Panc1 (cell line): ENCODE measurements at regions not wholly inside any gene's neighbourhood (a gene's known extent, or its start where the extent isn't known, plus 50 kb on each side); places are given as distances from the start of the nearest gene placed in this dataset.

Experiments
- ATAC-seq: fragments of 200-7000 bp; cut with Tn5 transposase; 2 replicates; pipeline ENCODE4 v1.9.1; 2020; ENCODE audit warnings: mild to moderate bottlenecking, moderate library complexity
- BruUV-seq: library from RNA; stranded (reverse); fragments of 400-500 nt; replicated peaks from 2 replicates; lab custom pipeline; 2021; lab: Mats Ljungman, UMichigan
- CTCF ChIA-PET: fragments of 300-600 bp; sonication (Branson Sonifier 250); formaldehyde crosslinking; loops from one replicate; lab custom pipeline; 2022; ENCODE audit warnings: antibody characterized with exemption; lab: Charles Lee
- POLR2A ChIA-PET: fragments of 300-600 bp; sonication (Branson Sonifier 250); formaldehyde crosslinking; loops from one replicate; lab custom pipeline; 2022; ENCODE audit warnings: antibody characterized with exemption; lab: Charles Lee
- DNase-seq: peaks from one replicate; pipeline ENCODE4 v3.0.0-alpha.2; 2010; ENCODE audit warnings: low read depth, low spot score
- H3K27ac ChIP-seq: 2 replicates; pipeline ENCODE4 v1.5.1; 2011; ENCODE audit warnings: mild to moderate bottlenecking, low read length, inconsistent platforms
- H3K27me3 ChIP-seq: fragments of 200-500 bp; sonication (Bioruptor generic); 2 replicates; pipeline ENCODE4 v1.6.0; 2014; ENCODE audit warnings: low read length, inconsistent platforms; ENCODE audit not compliant: control insufficient read depth, insufficient read depth
- H3K36me3 ChIP-seq: fragments of 200-500 bp; sonication (Bioruptor generic); 2 replicates; pipeline ENCODE4 v1.5.1; 2014; ENCODE audit warnings: inconsistent platforms, mild to moderate bottlenecking, low read length, moderate library complexity; ENCODE audit not compliant: control insufficient read depth, insufficient read depth
- H3K4me1 ChIP-seq: 2 replicates; pipeline ENCODE4 v1.5.1; 2011; ENCODE audit warnings: inconsistent platforms, mild to moderate bottlenecking, low read length, moderate library complexity; ENCODE audit not compliant: control insufficient read depth, insufficient read depth
- H3K4me3 ChIP-seq, 2 experiments: 2 replicates each; pipeline ENCODE4 v1.5.1; 2011 to 2012; ENCODE audit warnings: low read depth in 2 of 2, low read length in 2 of 2, mild to moderate bottlenecking in 2 of 2, inconsistent platforms in 1 of 2, moderate library complexity in 1 of 2
- H3K9me3 ChIP-seq: fragments of 200-500 bp; sonication (Bioruptor generic); 2 replicates; pipeline ENCODE4 v1.5.1; 2014; ENCODE audit warnings: low read depth, mild to moderate bottlenecking, inconsistent platforms, low read length, moderate library complexity; ENCODE audit not compliant: control insufficient read depth, insufficient read depth
- POLR2AphosphoS5 ChIP-seq: IDR thresholded peaks from 2 replicates; pipeline ENCODE4 v1.6.1; 2012; ENCODE audit warnings: mild to moderate bottlenecking, low read depth, low read length, moderate library complexity
- SIN3A ChIP-seq: IDR thresholded peaks from 2 replicates; pipeline ENCODE4 v1.6.1; 2012; ENCODE audit warnings: low read depth, mild to moderate bottlenecking, low read length, moderate library complexity, borderline replicate concordance; ENCODE audit not compliant: insufficient read depth
- TCF7L2 ChIP-seq: IDR thresholded peaks from 2 replicates; pipeline ENCODE4 v1.6.1; 2011; ENCODE audit warnings: mild to moderate bottlenecking, low read depth, low read length, inconsistent platforms
- in situ Hi-C: cut with HindIII; loops from 2 replicates; pipeline ENCODE4 v1.10.0; 2016; ENCODE audit warnings: low sequenced_read_pairs, low pct_unique_long_range_greater_than_20kb
- intact Hi-C: fragments of 100-400 bp; cut with micrococcal nuclease; formaldehyde crosslinking; loops from one replicate; pipeline ENCODE4 v1.10.0; 2022; ENCODE audit not compliant: unreplicated experiment
- TF ChIP-seq, protein P1 (sequence below): fragments of 450-650 bp; IDR thresholded peaks from 2 replicates; pipeline ENCODE4 v1.5.1; 2017; ENCODE audit warnings: mild to moderate bottlenecking
- TF ChIP-seq, protein P2 (sequence below), 2 experiments: IDR thresholded peaks; 2 replicates each; pipeline ENCODE4 v1.6.1; 2011 to 2012; ENCODE audit warnings: low read depth in 2 of 2, control low read depth in 1 of 2, low read length in 1 of 2, mild to moderate bottlenecking in 1 of 2, moderate library complexity in 1 of 2; ENCODE audit not compliant: insufficient read depth in 1 of 2

DNA sequence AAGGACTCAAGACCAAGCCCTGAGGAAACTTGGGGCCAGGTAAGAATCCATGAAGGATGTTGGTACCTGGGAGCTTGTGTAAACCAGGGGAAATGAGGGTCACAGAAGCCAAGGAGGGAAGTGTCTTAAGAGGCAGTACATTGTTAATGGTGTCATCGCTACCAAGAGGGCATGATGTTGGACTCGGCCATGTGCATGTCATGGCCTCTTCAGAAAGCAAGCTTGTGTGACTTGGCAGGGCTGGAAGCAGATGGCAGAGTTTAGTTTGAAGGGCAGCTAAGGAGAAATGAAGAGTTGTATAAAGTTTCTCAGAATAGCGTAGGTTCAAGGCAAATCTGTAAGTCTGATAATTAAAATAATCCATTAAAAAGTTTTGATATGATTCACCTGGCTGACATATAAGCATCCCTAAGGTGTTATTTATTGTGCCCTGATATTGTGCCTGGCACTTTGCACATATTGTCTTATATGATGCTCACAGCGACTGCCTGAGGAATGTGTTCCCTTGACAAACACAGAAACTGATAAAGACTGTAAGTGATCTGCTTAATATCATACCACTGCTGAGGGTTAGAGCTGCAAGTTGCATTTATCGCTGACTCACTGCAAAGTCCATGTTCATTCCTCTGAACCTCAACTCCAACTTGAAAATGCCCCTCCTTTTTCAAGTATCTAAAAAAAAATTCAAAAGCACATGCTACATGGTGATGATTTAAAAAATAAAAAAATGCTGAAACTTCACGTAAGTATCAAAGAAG, 81.3 kb upstream of the PTPN3 start:
- intact Hi-C loops = loop anchor here (5.0 to 10.0 kb wide), 4 partner anchors 238 to 2005 kb away; no protein-coding TSS in a partner anchor
- H3K4me1 ChIP-seq = no peaks in the 10 kb centered on the region
- no TSS peak for BruUV-seq
- ATAC-seq (no peak), DNase-seq (no peak)
- in situ Hi-C loops = no loop called here
- CTCF ChIA-PET = no interaction called here
- POLR2A ChIA-PET = no interaction called here
- H3K4me3 ChIP-seq = no peak overlapping the region
- TF ChIP-seq, protein P1, sequence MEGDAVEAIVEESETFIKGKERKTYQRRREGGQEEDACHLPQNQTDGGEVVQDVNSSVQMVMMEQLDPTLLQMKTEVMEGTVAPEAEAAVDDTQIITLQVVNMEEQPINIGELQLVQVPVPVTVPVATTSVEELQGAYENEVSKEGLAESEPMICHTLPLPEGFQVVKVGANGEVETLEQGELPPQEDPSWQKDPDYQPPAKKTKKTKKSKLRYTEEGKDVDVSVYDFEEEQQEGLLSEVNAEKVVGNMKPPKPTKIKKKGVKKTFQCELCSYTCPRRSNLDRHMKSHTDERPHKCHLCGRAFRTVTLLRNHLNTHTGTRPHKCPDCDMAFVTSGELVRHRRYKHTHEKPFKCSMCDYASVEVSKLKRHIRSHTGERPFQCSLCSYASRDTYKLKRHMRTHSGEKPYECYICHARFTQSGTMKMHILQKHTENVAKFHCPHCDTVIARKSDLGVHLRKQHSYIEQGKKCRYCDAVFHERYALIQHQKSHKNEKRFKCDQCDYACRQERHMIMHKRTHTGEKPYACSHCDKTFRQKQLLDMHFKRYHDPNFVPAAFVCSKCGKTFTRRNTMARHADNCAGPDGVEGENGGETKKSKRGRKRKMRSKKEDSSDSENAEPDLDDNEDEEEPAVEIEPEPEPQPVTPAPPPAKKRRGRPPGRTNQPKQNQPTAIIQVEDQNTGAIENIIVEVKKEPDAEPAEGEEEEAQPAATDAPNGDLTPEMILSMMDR = no peak
- no peak for TF ChIP-seq SIN3A
- TF ChIP-seq, protein P2, sequence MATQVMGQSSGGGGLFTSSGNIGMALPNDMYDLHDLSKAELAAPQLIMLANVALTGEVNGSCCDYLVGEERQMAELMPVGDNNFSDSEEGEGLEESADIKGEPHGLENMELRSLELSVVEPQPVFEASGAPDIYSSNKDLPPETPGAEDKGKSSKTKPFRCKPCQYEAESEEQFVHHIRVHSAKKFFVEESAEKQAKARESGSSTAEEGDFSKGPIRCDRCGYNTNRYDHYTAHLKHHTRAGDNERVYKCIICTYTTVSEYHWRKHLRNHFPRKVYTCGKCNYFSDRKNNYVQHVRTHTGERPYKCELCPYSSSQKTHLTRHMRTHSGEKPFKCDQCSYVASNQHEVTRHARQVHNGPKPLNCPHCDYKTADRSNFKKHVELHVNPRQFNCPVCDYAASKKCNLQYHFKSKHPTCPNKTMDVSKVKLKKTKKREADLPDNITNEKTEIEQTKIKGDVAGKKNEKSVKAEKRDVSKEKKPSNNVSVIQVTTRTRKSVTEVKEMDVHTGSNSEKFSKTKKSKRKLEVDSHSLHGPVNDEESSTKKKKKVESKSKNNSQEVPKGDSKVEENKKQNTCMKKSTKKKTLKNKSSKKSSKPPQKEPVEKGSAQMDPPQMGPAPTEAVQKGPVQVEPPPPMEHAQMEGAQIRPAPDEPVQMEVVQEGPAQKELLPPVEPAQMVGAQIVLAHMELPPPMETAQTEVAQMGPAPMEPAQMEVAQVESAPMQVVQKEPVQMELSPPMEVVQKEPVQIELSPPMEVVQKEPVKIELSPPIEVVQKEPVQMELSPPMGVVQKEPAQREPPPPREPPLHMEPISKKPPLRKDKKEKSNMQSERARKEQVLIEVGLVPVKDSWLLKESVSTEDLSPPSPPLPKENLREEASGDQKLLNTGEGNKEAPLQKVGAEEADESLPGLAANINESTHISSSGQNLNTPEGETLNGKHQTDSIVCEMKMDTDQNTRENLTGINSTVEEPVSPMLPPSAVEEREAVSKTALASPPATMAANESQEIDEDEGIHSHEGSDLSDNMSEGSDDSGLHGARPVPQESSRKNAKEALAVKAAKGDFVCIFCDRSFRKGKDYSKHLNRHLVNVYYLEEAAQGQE (IDR thresholded peaks at IDR 0.05; ENCODE audit: insufficient read depth in 1 of 2, low read depth in 2 of 2, low read length in 1 of 2) = no peak
- no peak for TF ChIP-seq TCF7L2
- TF ChIP-seq POLR2AphosphoS5 = no peak
- H3K27ac ChIP-seq = no peak overlapping the region
- H3K36me3 ChIP-seq = no peaks in the 10 kb centered on the region
- no peaks in the 10 kb centered on the region for H3K27me3 ChIP-seq
- H3K9me3 ChIP-seq = no peaks in the 10 kb centered on the region

DNA sequence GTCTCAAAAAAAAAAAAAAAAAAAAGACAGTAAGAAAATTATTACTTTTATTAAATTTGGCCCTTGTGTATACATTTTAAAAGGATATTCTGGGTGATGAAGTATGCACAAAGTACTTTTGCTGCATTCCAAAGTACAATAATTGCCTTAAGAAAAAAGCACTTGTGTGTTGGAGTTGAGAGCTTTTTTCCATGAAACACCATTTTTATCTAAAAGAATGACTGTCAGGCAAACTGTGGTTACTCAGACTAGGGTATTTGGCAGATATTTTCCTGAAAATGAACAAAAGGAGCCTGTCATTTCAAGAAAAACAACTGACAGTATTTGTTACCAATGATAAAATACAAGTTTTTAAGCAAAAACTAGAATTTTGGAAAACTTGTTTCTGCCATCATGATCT, 84.3 kb upstream of the PTPN3 start:
- TF ChIP-seq, protein P1 = no peak
- TF ChIP-seq SIN3A = no peak
- TF ChIP-seq TCF7L2 = no peak
- TF ChIP-seq, protein P2 (IDR thresholded peaks at IDR 0.05; ENCODE audit: insufficient read depth in 1 of 2, low read depth in 2 of 2, low read length in 1 of 2) = no peak
- no peak for TF ChIP-seq POLR2AphosphoS5
- CTCF ChIA-PET = no interaction called here
- BruUV-seq = no TSS peak
- H3K36me3 ChIP-seq = no peaks in the 10 kb centered on the region
- no peak for DNase-seq
- no peak overlapping the region for H3K27ac ChIP-seq
- no peak overlapping the region for H3K4me3 ChIP-seq
- ATAC-seq = no peak
- no peaks in the 10 kb centered on the region for H3K27me3 ChIP-seq
- no peaks in the 10 kb centered on the region for H3K4me1 ChIP-seq
- POLR2A ChIA-PET = no interaction called here
- in situ Hi-C loops (no loop called here), intact Hi-C loops (loop anchor here (5.0 kb wide), 1 partner anchor 365 kb away; no protein-coding TSS in a partner anchor)
- H3K9me3 ChIP-seq = no peaks in the 10 kb centered on the region
